ENCODE measurements at regions not wholly inside any gene's neighbourhood (a gene's known extent, or its start where the extent isn't known, plus 50 kb on each side); places are given as distances from the start of the nearest gene placed in this dataset.

GRCh38 chr2:51413726-51414125, 381.8 kb upstream of the NRXN1 start:
- DNase-seq (ENCODE audit: low read depth) = no peak
- no peak for TF ChIP-seq CTCF (conservative IDR thresholded peaks at IDR 0.05; ENCODE audit: control insufficient read depth, insufficient read depth, low read depth, low read length)
- H3K4me3 ChIP-seq (ENCODE audit: control insufficient read depth, low read depth, low read length) = no peak overlapping the region

- DNase-seq (ENCODE audit: low read depth) = no peak
- no peak overlapping the region for H3K4me3 ChIP-seq (ENCODE audit: control insufficient read depth, low read depth, low read length)
- TF ChIP-seq CTCF (conservative IDR thresholded peaks at IDR 0.05; ENCODE audit: control insufficient read depth, insufficient read depth, low read depth, low read length) = no peak
Observed at GRCh38 chr2:51410331-51410730, 378.4 kb upstream of the NRXN1 start.

GRCh38 chr2:51409920-51410319, 378.0 kb upstream of the NRXN1 start:
- no peak for TF ChIP-seq CTCF (conservative IDR thresholded peaks at IDR 0.05; ENCODE audit: control insufficient read depth, insufficient read depth, low read depth, low read length)
- H3K4me3 ChIP-seq (ENCODE audit: control insufficient read depth, low read depth, low read length) = no peak overlapping the region
- DNase-seq (ENCODE audit: low read depth) = no peak

GRCh38 chr2:51404226-51404625, 372.3 kb upstream of the NRXN1 start:
- H3K4me3 ChIP-seq (ENCODE audit: control insufficient read depth, low read depth, low read length) = no peak overlapping the region
- no peak for TF ChIP-seq CTCF (conservative IDR thresholded peaks at IDR 0.05; ENCODE audit: control insufficient read depth, insufficient read depth, low read depth, low read length)
- no peak for DNase-seq (ENCODE audit: low read depth)

- no peak overlapping the region for H3K4me3 ChIP-seq (ENCODE audit: control insufficient read depth, low read depth, low read length)
- TF ChIP-seq CTCF (conservative IDR thresholded peaks at IDR 0.05; ENCODE audit: control insufficient read depth, insufficient read depth, low read depth, low read length) = no peak
- DNase-seq (ENCODE audit: low read depth) = no peak
Observed at GRCh38 chr2:51401546-51401945, 369.6 kb upstream of the NRXN1 start.

- DNase-seq (ENCODE audit: low read depth) = no peak
- no peak for TF ChIP-seq CTCF (conservative IDR thresholded peaks at IDR 0.05; ENCODE audit: control insufficient read depth, insufficient read depth, low read depth, low read length)
- H3K4me3 ChIP-seq (ENCODE audit: control insufficient read depth, low read depth, low read length) = no peak overlapping the region
Observed at GRCh38 chr2:51387235-51387634, 355.3 kb upstream of the NRXN1 start.

- H3K4me3 ChIP-seq (ENCODE audit: control insufficient read depth, low read depth, low read length) = no peak overlapping the region
- TF ChIP-seq CTCF (conservative IDR thresholded peaks at IDR 0.05; ENCODE audit: control insufficient read depth, insufficient read depth, low read depth, low read length) = no peak
- no peak for DNase-seq (ENCODE audit: low read depth)
Observed at GRCh38 chr2:51379997-51380396, 348.1 kb upstream of the NRXN1 start.
